Bronchial epithelial cell (primary cell): ENCODE measurements at regions not wholly inside any gene's neighbourhood (a gene's known extent, or its start where the extent isn't known, plus 50 kb on each side); places are given as distances from the start of the nearest gene placed in this dataset.

ENCODE experiments used
- DNase-seq: peaks from one replicate; pipeline ENCODE4 v3.0.0-alpha.2; 2010; ENCODE audit warnings: low read depth
- FAIRE-seq: peaks from 2 replicates; lab custom pipeline; 2011; peaks lifted over from hg19 to GRCh38; lab: Jason Lieb, UNC
- H3K27me3 ChIP-seq: 2 replicates; pipeline ENCODE4 v1.5.1; 2011; ENCODE audit warnings: low read length; ENCODE audit not compliant: control insufficient read depth, insufficient read depth
- H3K36me3 ChIP-seq: 2 replicates; pipeline ENCODE4 v1.5.1; 2011; ENCODE audit warnings: low read length; ENCODE audit not compliant: control insufficient read depth, insufficient read depth
- H3K4me3 ChIP-seq: 2 replicates; pipeline ENCODE4 v1.5.1; 2011; ENCODE audit warnings: mild to moderate bottlenecking, low read depth, low read length, control low read depth
- TF ChIP-seq, protein P1 (sequence below): IDR thresholded peaks from 2 replicates; pipeline ENCODE4 v1.5.1; 2011; ENCODE audit warnings: mild to moderate bottlenecking, moderate library complexity, low read length, control low read depth, inconsistent platforms; ENCODE audit not compliant: insufficient read depth, severe bottlenecking

DNA sequence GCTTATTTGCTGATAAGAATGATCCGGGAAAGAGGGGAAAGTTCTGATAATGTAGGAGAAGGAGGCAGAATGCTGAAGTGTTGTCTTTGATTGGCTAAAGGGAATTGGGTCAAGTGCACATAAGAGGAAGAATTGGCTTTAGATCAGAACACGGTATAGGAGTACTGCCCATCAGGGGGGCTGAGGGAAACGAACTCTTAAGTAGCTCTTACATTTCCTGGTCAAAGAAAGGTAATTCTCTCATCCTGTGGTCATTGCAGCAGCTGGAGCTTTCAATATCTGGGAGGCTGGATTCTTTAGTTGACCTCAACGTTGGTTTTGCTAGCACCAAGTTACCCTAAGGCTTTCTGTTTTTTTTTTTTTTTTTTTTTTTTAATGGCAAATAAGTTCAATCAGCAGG, 178.7 kb upstream of the NR3C1 start:
- H3K36me3 ChIP-seq: no peaks in the 10 kb centered on the region
- TF ChIP-seq, protein P1, sequence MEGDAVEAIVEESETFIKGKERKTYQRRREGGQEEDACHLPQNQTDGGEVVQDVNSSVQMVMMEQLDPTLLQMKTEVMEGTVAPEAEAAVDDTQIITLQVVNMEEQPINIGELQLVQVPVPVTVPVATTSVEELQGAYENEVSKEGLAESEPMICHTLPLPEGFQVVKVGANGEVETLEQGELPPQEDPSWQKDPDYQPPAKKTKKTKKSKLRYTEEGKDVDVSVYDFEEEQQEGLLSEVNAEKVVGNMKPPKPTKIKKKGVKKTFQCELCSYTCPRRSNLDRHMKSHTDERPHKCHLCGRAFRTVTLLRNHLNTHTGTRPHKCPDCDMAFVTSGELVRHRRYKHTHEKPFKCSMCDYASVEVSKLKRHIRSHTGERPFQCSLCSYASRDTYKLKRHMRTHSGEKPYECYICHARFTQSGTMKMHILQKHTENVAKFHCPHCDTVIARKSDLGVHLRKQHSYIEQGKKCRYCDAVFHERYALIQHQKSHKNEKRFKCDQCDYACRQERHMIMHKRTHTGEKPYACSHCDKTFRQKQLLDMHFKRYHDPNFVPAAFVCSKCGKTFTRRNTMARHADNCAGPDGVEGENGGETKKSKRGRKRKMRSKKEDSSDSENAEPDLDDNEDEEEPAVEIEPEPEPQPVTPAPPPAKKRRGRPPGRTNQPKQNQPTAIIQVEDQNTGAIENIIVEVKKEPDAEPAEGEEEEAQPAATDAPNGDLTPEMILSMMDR: no peak
- H3K27me3 ChIP-seq: no peaks in the 10 kb centered on the region
- DNase-seq (no peak), FAIRE-seq (no peak)
- H3K4me3 ChIP-seq: no peak overlapping the region

DNA sequence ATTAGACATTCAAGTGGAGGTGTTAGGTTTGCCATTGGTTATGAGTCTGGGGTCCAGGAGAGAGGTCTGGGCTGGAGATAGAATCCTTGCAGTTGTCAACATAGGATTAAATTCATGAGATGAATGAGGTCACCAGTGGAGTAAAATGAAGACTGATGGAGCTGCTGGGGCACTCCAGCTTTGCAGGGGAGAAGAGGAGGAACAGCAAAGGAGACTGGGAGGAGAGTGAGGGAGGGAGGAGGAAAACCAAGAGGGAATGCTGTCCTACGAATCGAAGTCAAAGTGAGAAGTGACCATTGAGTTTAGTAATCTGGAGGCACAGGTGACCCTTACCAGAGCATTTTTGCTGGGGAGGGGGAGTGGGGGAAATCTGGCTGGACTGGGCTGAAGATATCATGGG, 178.2 kb upstream of the NR3C1 start:
- TF ChIP-seq, protein P1: no peak
- FAIRE-seq (no peak), DNase-seq (no peak)
- Histone ChIP-seq H3K4me3 (no peak overlapping the region), H3K27me3 (no peaks in the 10 kb centered on the region), H3K36me3 (no peaks in the 10 kb centered on the region)

DNA sequence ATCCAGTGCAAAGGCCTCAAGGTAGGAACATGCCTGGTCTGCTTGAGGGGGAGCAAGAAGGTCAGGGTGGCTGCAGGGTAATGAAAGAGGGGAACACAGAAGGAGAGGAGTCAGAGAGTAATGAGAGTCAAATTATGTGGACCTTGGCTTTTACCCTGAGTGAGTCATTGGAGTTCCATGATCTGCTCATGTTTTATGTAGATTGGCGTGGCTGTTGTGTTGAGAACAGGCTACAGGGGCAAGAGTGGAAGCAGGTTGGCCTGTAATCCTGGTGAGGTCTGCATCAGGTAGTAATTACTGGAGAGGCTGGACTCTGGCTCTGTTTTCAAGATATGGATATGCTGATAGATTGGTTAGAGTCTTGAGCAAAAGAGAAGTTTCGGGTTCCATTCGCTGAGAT, 177.7 kb upstream of the NR3C1 start:
- Histone ChIP-seq H3K27me3 (no peaks in the 10 kb centered on the region), H3K36me3 (no peaks in the 10 kb centered on the region), H3K4me3 (no peak overlapping the region)
- FAIRE-seq (no peak), DNase-seq (no peak)
- TF ChIP-seq, protein P1: no peak

DNA sequence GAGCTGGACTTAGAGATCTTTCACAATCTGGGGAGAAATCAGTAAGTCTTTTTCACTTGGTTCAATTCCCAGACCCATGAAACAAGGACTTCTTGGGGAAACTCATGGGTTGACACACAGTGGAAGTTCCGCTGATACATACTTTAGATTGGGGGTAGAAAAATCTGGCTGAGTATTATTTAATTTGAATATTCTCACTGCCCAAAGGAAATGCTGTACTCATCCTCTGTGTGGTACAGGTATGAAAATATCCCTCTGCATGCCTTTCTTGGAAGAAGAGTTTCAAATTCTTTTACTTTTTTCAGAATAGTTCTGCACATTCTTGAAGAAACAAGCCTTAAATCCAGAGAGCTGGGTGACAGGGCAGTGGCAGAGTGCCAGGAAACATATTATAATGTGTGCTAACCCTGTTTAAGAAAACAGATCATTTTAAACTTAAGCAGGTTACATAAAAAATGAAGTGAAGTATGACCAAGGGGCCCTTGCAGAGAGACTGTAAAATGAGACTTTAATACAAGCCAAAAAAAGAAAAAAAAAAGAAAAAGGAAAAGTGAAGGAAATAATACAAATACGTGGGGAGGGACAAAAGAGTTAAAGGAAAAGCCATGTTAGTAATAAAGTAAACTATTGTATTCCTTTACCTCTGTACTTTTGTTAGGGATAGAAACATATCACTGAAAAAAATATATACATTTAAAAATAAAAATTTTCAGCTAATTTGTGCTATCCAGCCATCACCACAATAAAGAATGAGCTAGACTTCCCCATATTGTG, 173.4 kb upstream of the NR3C1 start:
- DNase-seq: peak; percentile 70
- Histone ChIP-seq H3K27me3 (no peaks in the 10 kb centered on the region), H3K4me3 (no peak overlapping the region), H3K36me3 (no peaks in the 10 kb centered on the region)
- TF ChIP-seq, protein P1: no peak
- no peak for FAIRE-seq

DNA sequence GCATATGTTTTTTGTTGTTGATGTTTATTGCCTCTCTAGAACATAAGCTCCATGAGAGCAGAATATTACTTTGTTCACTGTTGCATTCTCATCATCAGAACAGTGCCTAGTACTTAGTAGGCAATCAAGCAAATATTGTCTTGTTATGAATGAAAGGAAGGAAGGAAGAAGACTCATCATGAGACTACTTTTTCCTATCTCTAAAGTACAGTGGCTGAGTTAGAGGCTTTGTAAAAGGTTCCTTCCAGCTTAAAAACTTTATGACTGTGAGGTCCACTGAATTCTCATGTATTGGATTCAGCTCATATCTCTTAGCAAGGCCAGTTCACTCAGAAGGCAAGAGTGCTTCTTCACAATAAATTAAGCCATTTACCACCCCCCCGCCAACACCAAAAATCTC, 171.8 kb upstream of the NR3C1 start:
- Histone ChIP-seq H3K4me3 (no peak overlapping the region), H3K36me3 (no peaks in the 10 kb centered on the region), H3K27me3 (no peaks in the 10 kb centered on the region)
- no peak for DNase-seq
- no peak for FAIRE-seq
- TF ChIP-seq, protein P1: no peak

DNA sequence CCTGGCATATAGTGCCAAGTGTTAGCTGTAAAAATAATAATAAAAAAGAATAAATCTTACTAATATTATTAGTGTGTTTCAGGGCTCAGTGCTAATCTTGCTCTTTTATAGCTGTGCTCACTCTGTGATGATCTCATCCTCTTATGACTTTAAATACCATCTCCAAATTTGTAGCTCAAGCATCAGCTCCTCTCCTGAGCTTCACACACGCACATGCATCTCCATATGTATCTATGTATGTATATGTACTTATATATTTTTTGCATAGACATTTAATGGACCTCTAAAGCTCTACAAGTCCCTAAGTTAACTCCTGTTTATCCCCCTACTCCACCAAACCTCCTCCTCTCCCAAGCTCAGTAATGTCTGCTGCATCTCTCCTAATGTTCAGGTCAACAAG, 170.8 kb upstream of the NR3C1 start:
- TF ChIP-seq, protein P1: no peak
- no peak for DNase-seq
- Histone ChIP-seq H3K4me3 (no peak overlapping the region), H3K27me3 (no peaks in the 10 kb centered on the region), H3K36me3 (no peaks in the 10 kb centered on the region)
- no peak for FAIRE-seq
